HG03175 (cell line): ENCODE measurements at regions not wholly inside any gene's neighbourhood (a gene's known extent, or its start where the extent isn't known, plus 50 kb on each side); places are given as distances from the start of the nearest gene placed in this dataset.
"Not testable (repeated sequence)": the region's sequence is repeated elsewhere in the genome, so short reads cannot be mapped to it uniquely, and the experiment has no call there.

Source experiments
- ATAC-seq: cut with Tn5 transposase; IDR thresholded peaks from one replicate; pipeline ENCODE4 v1.9.1; 2021; ENCODE audit warnings: mild to moderate bottlenecking, moderate library complexity; ENCODE audit not compliant: unreplicated experiment

DNA sequence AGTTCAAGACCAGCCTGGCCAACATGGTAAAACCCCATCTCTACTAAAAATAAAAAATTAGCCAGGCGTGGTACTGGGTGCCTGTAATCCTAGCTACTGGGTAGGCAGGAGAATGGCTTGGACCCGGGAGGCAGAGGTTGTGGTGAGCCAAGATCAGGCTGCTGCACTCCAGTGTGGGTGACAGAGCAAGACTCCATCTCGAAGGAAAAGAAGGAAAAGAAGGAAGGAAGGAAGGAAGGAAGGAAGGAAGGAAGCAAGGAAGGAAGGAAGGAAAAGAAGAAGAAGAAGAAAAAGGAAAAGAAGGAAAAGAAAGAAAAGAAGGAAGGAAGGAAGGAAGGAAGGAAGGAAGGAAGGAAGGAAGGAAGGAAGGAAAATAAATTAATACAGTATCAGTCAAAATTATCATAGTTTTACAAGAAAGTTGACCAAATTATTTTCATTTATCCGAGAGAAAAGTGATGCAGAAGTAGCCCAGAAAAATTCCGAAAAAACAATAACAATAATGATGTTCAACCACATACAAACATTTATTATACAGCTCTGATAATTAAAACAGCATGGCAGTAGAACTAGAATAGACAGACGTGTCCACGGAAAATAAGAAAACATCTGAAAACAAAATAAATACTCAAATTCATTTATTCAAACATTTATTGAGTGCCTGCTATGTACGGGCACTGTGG is 292.4 kb upstream of the MKLN1 start:
- ATAC-seq: no peak

DNA sequence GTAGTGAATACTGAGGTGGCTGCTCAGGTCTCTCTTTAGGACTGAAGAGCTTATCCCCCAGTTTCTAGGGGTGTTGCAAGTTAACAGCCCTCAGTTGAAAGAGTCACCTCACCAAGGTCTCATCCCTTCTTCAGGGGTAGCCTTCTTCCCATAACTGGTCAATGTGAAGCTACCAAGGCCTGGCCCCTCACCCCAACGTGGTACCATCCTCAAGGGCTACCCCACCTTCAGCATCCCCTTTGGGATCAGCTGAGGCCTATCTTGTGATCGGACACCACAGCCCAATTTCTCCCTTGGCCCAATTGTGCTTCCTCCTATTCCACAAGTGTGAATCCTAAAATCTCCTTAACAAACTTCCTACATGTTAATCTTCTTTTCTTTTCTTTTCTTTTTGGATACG is 289.5 kb upstream of the MKLN1 start:
- no peak for ATAC-seq

DNA sequence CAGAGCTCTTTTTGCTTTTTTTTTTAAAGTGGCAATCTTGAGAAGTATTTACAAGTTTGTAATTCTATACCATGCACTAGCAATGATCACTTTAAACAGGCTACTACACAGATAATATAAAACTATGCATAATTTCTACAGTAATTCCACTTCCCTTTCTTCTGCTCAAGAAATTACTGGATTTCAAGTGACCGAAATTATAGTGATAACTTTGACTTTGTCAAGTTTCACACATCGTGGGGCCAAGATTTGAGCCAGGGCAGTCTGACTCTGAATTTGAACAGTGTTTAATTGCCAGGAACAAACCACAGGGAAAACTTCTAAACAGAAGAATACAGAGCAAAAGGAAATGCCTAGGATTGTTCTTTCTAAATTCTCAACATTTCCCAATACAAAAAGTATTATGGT is 288.3 kb upstream of the MKLN1 start:
- no peak for ATAC-seq

DNA sequence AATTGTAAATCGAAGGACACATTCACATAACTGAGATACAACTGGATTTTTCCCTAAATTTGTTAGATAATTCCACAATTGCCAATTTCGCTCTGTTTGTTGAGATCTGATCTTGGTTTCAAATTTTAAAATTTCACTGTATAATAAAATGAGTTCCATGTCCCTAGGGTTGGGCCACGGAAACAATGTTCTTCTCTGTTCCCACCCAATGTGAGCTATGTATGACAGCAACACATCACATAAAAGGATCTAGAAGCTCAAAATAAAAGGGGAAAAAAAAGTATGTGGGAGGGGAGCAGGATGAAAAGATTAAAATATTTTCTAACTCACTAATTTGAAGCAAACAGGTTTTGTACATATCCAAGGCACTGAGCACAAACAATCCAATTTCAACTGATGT is 287.8 kb upstream of the MKLN1 start:
- ATAC-seq: no peak

DNA sequence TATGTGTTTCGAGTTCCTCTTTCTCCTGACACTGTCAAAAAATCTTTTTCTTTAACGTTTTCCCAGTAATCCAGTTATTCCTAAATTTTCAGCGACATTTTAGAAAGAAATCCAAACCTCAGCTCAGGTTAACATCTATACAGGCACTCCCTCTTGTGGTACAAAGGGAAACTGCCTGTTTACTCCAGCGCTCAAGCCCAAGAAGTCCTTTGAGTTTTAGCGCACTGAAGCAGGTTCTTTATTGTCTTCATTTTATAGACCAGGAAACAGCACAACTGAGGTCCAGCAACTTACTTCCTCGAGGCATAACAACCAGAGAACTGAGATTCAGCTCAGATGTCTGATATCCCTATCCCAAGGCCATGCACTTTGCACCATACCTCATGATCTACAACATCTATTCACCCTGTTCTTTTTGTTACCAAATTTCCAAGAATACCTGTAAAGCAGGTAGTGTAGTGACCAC is 287.2 kb upstream of the MKLN1 start:
- peak; percentile 73 for ATAC-seq

DNA sequence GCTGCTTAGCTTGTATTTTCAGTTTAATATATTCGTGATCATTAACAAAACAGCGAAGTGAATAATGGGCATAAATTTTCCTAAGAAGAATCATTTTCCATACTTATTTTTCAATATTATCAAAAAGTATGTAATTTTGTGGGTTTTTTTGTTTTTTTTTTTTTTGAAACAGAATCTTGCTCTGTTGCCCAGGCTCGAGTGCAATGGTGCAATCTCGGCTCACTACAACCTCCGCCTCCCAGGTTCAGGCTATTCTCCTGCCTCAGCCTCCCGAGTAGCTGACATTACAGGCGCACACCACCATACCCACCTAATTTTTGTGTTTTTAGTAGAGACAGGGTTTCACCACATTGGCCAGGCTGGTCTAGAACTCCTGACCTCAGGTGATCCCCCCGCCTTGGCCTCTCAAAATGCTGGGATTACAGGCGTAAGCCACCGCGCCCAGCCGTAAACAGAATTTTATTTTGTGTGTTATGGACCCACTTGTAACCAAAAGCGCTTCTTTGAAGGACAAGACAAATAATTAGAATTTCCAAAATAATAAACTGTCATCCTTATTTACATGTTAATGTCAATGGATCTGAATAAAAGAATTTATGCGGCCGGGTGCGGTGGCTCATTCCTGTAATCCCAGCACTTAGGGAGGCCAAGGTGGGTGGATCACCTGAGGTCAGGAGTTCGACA is 286.5 kb upstream of the MKLN1 start:
- not testable (repeated sequence) for ATAC-seq

DNA sequence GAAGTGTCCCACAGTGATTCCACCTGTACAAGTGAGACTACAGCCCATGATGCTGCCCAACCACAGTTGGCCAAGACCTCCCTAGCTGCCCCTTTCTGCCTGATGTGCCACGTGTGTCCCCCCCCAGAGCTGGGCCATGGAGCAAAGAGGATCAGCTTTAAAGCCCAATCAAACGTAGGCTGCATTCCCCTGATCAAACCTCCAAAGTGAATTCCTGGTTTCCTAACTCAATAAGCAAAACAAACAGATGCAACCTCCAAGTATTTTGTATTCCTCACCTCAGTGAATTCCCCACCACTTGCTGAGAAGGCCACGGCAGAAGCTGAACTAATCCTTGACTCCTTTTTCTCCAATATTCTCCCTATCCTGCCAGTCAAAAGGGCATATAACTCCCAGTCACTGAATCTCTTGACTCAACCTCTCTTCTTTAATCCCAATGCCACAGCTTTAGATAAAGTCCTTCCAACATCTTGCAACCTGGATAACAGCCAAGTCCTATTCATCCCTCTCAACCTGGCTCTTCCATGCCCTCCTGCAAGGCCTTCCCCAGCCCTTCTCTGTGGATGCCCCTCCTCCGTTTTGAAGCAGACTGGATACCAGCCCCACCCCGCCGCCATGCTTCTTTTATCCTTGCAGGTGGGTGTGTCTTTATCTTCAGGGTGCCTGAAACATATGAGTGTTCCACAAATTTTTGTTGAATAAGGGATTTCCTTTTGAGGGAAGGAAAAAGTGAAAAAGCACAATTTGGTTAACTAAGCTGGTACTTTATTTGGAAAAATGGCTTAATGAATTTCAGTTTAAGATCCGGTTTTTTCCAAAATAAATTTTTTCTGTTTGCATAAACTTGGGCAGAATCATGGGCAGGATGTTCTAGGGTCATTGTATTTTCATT is 285.2 kb upstream of the MKLN1 start:
- ATAC-seq: no peak

DNA sequence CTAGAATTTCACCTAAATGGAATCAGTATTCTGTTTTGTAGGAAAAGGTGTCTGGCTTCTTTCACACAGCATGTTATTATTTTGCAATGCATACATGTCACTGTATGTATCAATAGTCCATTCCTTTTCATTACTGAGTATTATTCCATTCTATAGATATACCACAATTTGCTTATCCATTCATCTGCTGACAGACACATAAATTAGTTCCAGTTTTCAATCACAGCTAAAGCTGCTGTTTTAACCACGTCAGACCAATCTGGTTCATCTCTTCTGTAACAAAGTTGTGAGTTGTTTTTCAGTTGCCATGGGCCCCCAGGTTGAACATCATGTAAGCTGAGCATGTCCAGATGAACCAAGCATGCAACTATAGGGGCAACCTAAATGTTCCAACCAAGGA is 282.1 kb upstream of the MKLN1 start:
- no peak for ATAC-seq

DNA sequence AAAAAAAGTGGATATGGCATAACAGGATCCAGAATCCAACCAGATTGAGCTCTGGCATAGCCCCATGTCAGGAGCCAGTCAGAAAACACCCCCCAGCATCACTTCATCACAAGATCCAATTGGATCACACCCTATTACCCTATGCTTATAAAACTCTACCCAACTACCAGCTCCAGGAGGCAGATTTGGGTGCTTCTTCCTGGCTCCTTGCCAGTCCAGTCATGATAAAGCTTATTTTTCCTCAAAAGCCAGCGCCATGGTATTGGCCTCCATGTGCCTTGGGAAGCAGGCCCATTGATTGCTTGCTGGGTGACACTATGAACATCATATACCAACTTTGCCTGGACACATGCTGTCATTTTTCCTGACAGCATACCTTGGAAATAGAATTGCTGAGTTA is 281.4 kb upstream of the MKLN1 start:
- no peak for ATAC-seq

DNA sequence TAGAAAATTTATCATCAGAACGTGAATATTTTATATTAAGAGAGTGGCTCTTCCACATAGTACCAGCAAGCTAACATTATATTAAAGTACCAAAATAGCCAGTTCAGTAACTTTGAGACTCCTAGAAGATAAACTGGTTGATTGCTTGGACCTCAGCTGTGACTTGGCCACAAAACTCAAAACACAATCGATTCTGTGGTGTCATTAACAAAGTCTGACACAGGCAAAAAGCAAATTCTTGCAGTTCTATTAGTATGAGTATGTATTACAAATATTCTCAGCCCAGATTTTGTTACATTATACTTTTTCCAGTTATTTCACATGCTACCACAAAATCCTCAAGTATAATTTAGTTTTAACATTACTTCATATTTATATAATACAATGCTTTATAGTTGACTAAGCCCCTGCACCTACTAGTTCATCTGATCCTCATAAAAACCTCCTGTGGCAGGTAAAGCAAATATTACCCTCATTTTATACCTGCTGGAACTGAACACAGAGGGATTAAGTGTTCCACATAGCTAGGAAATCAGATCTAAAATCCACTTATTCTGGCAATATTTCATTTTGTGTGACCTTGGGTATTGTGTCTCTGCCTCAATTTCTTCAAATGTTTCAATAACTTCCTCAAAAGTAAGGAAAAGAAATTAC is 279.9 kb upstream of the MKLN1 start:
- no peak for ATAC-seq

DNA sequence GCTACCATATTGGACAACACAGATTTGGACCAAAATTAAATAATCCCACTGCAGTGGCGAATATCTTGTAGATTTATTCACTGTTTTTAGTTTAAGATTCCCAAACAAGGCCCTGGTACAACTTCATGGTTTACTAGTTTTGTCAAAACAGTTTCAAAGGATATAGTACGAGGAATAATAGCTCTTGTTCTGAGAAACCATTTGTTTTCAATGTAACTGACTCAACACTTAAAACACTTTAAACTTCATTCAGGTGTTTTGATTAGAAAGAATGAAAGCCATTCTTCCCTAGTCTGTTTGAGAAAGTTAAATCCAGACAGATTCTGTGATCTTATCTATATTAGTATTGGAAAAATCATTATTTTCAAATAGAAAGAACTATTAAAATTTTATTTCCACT is 276.4 kb upstream of the MKLN1 start:
- no peak for ATAC-seq

DNA sequence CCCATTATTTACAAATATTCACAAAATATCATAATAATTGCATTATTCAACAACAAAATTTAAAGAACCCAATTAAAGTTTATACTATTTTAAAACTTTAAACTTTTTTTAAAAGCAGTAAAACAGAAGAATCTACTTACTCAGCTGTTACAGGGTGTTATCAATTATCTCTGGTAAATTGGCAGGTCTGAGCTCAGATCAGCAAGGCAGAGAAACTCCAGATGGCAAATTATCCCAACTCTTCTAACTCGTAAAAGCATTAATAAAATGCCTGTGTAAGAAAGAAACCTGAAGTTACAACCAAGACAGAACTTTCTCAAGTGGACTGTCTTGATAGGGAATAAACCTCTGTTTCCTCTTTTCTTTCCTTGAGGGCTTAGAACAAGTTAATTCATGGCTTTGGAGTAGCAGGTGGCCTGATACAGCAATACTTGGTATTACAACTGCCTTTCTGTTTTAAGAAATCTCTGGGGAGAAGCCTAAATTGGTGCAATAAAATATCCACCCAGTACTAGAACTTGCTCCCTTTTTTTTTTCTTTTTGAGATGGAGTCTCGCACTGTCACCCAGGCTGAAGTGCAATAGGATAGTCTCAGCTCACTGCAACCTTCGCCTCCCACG is 275.3 kb upstream of the MKLN1 start:
- no peak for ATAC-seq

DNA sequence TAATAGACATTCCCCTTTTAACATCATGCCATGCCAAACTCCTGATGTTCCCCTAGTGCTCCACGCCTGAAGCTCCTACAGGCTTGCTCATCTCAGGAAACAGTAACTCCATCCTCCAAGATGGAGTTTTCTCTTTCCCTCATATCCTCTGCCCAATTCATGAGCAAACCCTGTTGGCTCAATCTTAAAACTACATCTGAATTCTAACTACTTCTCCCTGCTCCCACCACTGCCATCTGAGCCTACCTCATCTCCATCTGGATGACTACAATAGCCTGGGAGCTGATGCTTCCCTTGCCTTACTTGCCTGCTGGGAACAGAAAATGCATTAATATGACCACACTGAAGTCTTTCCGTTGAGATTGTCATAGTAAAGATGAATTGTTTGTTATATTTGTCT is 271.7 kb upstream of the MKLN1 start:
- no peak for ATAC-seq

DNA sequence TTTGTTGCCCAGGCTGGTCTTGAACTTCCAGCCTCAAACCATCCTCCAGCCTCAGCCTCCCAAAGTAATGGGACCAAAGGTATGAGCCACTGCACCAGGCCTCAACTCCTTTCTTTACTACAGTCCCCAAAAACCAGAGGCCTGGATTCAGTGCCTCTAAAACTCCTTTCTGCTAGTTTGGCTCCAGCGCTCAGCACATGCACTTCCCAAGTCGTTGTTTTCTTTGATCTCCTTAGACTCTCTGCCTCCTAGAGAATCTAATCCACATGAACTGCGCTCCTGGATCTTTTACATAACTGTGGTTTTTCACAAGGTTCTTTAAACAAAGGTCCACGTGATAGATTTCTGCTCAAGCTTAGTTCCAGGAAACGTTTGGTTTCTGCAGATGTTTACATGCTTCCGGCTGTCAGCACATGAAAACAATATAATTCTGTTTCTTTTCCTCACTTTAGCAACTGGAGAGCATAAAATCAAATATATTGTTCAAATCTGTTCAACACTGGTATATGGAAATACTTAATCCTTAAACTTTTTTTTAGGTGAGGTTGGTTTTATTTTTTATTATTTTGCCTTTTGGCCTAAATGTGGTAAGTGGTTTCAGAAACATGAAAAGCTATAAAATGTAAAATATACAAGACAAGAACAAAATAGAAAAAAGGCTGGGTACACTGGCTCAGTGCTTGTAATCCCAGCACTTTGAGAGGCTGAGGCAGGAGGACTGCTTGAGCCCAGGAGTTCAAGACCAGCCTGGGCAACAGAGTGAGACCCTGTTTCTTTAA is 270.5 kb upstream of the MKLN1 start:
- ATAC-seq: no peak

DNA sequence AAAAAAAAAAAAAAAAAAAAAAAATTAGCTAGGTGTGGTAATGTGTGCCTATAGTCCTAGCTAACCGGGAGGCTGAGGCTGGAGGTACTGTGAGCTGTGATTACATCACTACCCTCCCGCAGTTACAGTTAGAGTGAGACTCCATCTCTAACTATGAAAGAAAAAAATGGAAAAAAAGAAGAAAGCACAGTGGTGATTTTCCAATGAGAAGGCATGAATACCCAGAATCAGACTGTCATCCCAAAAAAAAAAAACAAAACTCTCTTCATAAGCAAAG is 269.9 kb upstream of the MKLN1 start:
- ATAC-seq: no peak

DNA sequence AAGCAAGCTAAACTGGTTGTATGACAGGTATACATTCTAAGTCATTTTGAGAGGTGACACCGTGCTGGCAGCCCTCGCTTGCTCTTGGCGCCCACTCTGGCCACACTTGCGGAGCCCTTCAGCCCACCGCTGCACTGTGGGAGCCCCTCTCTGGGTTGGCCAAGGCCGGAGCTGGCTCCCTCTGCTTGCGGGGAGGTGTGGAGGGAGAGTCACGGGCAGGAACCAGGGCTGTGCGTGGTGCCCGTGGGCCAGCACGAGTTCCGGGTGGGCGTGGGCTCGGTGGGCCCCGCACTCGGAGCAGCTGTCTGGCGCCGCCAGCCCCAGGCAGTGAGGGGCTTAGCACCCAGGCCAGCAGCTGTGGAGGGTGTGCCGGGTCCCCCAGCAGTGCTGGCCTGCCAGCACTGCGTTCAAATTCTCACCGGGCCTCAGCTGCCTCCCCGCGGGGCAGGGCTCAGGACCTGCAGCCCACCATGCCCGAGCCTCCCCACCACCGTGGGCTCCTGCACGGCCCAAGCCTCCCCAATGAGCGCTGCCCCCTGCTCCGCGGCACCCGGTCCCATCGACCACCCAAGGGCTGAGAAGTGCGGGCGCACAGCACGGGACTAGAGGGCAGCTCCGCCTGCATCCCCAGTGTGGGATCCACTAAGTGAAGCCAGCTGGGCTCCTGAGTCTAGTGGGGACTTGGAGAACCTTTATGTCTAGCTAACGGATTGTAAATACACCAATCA is 269.0 kb upstream of the MKLN1 start:
- not testable (repeated sequence) for ATAC-seq

DNA sequence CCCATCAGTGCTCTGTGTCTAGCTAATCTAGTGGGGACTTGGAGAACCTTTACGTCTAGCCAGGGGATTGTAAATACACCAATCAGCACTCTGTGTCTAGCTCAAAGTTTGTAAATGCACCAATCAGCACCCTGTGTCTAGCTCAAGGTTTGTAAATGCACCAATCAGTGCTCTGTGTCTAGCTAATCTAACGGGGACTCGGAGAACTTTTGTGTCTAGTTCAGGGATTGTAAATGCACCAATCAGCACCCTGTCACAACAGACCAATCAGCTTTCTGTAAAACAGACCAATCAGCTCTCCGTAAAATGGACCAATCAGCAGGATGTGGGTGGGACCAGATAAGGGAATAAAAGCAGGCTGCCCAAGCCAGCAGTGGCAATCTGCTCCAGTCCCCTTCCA is 268.3 kb upstream of the MKLN1 start:
- not testable (repeated sequence) for ATAC-seq

DNA sequence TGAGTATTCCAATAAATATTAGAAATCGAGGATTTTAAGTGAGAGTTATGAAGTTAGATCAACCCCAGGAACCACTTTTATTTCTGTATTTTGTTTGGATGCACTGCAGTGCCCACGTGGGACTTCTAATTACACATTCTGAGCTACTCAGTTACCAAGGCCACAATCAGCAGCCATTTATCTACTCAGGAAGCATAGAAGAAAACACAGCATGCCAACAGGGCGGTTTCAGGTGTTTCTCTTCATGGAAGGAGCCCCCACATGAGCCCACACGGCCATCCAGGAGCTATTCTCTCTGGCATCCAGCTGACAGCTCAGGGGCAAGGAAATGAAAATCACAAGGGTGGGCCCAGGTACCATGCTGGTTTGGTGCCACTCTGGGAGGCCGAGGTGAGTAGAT is 266.5 kb upstream of the MKLN1 start:
- ATAC-seq: no peak

DNA sequence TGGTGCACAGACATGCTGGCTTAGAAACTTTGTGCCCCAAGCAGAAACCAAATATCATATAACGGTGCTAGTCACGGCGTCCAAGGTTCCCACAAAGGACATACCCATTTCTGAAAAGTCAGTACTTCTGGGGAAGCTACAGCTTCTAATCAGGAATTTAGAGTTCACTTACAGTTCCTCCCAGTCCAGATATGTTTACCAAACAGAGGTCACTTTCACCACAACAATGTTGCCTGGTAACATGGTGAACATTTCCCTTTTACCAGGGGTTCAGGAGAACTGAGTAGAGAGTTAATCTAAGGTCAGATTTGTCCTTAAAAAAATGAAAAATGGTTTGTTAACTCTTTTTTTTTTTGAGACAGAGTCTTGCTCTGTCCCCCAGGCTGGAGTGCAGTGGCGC is 265.9 kb upstream of the MKLN1 start:
- ATAC-seq: no peak

DNA sequence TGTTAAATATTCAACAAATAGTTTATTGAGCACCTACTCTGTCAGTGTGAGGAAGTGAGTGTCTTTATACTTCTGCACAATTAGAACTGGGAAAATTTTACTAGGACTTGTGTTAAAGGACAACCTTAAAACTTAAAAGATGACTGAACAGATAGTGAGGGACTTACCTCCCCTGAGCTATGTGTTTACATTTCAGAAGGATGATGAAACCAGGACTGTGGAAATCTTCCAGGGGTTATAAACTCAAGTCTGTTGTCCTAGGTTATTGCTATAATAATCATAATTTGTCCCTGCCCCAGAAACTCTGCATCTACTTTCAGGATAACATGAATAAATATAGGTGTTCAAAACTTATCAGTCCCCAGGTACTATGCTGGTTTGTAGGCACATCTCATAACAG is 261.0 kb upstream of the MKLN1 start:
- no peak for ATAC-seq
